CD4-positive, alpha-beta T cell (primary cell): ENCODE measurements at regions not wholly inside any gene's neighbourhood (a gene's known extent, or its start where the extent isn't known, plus 50 kb on each side); places are given as distances from the start of the nearest gene placed in this dataset.
"Not testable (repeated sequence)": the region's sequence is repeated elsewhere in the genome, so short reads cannot be mapped to it uniquely, and the experiment has no call there.

ENCODE experiments used
- ATAC-seq: fragments of 200-7000 bp; cut with Tn5 transposase; one replicate; pipeline ENCODE4 v1.10.0; 2022; ENCODE audit warnings: mild to moderate bottlenecking; ENCODE audit not compliant: poor library complexity
- CTCF ChIA-PET: fragments of 350-600 bp; sonication (Branson Sonifier 250); formaldehyde crosslinking; loops from one replicate; lab custom pipeline; 2021; ENCODE audit warnings: antibody characterized with exemption, inconsistent platforms; lab: Charles Lee
- POLR2A ChIA-PET: fragments of 350-600 bp; sonication (Branson Sonifier 250); formaldehyde crosslinking; loops from one replicate; lab custom pipeline; 2021; ENCODE audit warnings: antibody characterized with exemption, inconsistent platforms; lab: Charles Lee
- DNase-seq, 14 experiments: peaks; one replicate each; pipeline ENCODE4 v3.0.0-alpha.2; 2013 to 2020; ENCODE audit warnings: mixed read lengths in 2 of 14
- H3K27ac ChIP-seq, 2 donors: one replicate each; pipeline versions ENCODE4 v1.5.1 to v1.7.0; 2013; ENCODE audit warnings: low read length in 2 of 2, low read depth in 1 of 2, mild to moderate bottlenecking in 1 of 2
- H3K27me3 ChIP-seq, 2 experiments: 1 replicate in 1 of 2; 2 replicates in 1 of 2; pipeline versions ENCODE4 v1.6.1 to v1.7.0; 2013; ENCODE audit warnings: low read length in 2 of 2, control low read depth in 1 of 2, mild to moderate bottlenecking in 1 of 2, moderate library complexity in 1 of 2; ENCODE audit not compliant: insufficient read depth in 2 of 2, control insufficient read depth in 1 of 2
- H3K36me3 ChIP-seq: one replicate; pipeline ENCODE4 v1.6.1; 2013; ENCODE audit warnings: low read length, control low read depth; ENCODE audit not compliant: insufficient read depth
- H3K4me1 ChIP-seq: one replicate; pipeline ENCODE4 v1.6.1; 2013; ENCODE audit warnings: low read length, control low read depth; ENCODE audit not compliant: insufficient read depth
- H3K4me3 ChIP-seq: one replicate; pipeline ENCODE4 v1.5.1; 2013; ENCODE audit warnings: mild to moderate bottlenecking, low read length, moderate library complexity
- H3K9me3 ChIP-seq, 2 experiments: 1 replicate in 1 of 2; 2 replicates in 1 of 2; pipeline versions ENCODE4 v1.6.1 to v1.7.0; 2013; ENCODE audit warnings: low read length in 2 of 2, mild to moderate bottlenecking in 2 of 2, control low read depth in 1 of 2, moderate library complexity in 1 of 2; ENCODE audit not compliant: control insufficient read depth in 1 of 2, insufficient read depth in 1 of 2
- H3K27ac Mint-ChIP-seq: one replicate; pipeline ENCODE4 v1.8.0; 2020; ENCODE audit warnings: mixed read lengths
- H3K27me3 Mint-ChIP-seq: one replicate; pipeline ENCODE4 v1.8.0; 2021; ENCODE audit warnings: mixed read lengths
- H3K36me3 Mint-ChIP-seq: one replicate; pipeline ENCODE4 v1.8.0; 2021; ENCODE audit warnings: low read depth, mixed read lengths
- H3K4me1 Mint-ChIP-seq: one replicate; pipeline ENCODE4 v1.8.0; 2021; ENCODE audit warnings: low read depth, mixed read lengths
- H3K4me3 Mint-ChIP-seq: one replicate; pipeline ENCODE4 v1.8.0; 2020; ENCODE audit warnings: mild to moderate bottlenecking, mixed read lengths
- H3K9me3 Mint-ChIP-seq: one replicate; pipeline ENCODE4 v1.8.0; 2020; ENCODE audit warnings: mixed read lengths
- intact Hi-C, 2 experiments: fragments of 100-400 bp; cut with DNase I in 1 of 2; cut with micrococcal nuclease in 1 of 2; formaldehyde crosslinking; loops; one replicate each; pipeline versions ENCODE4 v1.15.1 to v1.9.0; 2023 to 2025; cut with DNase I, micrococcal nuclease
- TF ChIP-seq, protein P1 (sequence below): fragments of 200-600 bp; IDR thresholded peaks from one replicate; pipeline ENCODE4 v1.8.0; 2022; ENCODE audit warnings: antibody characterized with exemption, mild to moderate bottlenecking

DNA sequence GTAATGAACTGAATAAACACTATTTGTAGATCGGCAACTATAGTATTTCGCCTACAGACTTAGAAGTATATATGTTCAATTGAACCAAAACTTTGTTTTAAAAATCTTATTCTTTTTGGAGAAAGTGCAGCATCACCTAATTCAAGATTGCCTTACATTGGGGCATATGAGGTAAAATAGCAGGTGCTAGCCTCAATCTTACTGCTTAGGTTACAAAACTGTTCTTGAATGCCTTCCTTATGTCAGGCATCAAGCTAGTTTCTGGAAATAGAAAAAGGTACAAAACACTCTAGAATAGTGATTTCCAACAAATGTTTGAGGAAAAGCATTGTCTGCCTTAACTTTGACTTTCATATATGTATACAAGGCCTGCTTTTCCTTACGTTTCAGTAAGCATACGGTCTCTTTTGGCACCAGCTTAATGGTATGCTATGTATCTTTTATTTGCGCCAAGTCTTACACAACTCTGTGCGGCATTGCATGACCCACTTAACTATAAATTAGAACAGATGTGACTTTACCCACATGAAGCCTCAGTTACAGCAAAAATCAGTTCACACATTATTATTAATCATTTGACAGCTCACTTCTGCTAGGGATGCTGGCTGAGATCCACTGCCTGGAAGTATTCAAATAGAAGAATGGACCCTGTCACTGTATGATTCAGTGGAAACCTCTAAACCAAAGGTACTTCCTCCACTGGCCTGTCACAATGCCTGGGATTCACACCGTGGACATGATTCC is 174.1 kb downstream of the PRELID2 start:
- H3K36me3 Mint-ChIP-seq, result no peaks in the 10 kb centered on the region
- no peak overlapping the region for H3K4me3 Mint-ChIP-seq
- intact Hi-C loops, result no loop called here
- H3K27ac Mint-ChIP-seq, result no peak overlapping the region
- Histone ChIP-seq H3K36me3 (no peaks in the 10 kb centered on the region), H3K4me1 (no peaks in the 10 kb centered on the region), H3K27me3 (no peaks in the 10 kb centered on the region), H3K4me3 (no peak overlapping the region), H3K27ac (no peak overlapping the region), H3K9me3 (peaks cover 0 to 4% of the 10 kb centered on the region in 2 experiments)
- ChIA-PET POLR2A (no interaction called here), CTCF (no interaction called here)
- H3K27me3 Mint-ChIP-seq, result no peaks in the 10 kb centered on the region
- H3K4me1 Mint-ChIP-seq, result no peaks in the 10 kb centered on the region
- TF ChIP-seq, protein P1, sequence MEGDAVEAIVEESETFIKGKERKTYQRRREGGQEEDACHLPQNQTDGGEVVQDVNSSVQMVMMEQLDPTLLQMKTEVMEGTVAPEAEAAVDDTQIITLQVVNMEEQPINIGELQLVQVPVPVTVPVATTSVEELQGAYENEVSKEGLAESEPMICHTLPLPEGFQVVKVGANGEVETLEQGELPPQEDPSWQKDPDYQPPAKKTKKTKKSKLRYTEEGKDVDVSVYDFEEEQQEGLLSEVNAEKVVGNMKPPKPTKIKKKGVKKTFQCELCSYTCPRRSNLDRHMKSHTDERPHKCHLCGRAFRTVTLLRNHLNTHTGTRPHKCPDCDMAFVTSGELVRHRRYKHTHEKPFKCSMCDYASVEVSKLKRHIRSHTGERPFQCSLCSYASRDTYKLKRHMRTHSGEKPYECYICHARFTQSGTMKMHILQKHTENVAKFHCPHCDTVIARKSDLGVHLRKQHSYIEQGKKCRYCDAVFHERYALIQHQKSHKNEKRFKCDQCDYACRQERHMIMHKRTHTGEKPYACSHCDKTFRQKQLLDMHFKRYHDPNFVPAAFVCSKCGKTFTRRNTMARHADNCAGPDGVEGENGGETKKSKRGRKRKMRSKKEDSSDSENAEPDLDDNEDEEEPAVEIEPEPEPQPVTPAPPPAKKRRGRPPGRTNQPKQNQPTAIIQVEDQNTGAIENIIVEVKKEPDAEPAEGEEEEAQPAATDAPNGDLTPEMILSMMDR, result no peak
- DNase-seq (no peak), ATAC-seq (no peak)
- no peaks in the 10 kb centered on the region for H3K9me3 Mint-ChIP-seq

DNA sequence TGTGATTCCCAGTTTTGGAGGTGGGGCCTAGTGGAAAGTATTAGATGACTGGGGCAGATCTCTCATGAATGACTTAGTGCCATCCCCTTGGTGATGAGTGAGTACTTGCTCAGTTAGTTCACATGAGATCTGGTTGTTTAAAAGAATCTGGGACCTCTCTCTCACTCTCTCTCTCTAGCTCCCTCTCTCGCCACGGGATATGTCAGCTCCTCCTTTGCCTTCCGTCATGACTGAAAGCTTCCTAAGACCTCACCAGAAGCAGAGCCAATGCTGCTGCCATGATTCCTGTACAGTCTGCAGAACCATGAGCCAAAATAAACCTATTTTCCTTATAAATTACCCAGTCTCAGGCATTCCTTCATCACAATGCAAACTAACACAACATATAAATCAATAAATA is 176.7 kb downstream of the PRELID2 start:
- no peak for ATAC-seq
- ChIA-PET POLR2A (no interaction called here), CTCF (no interaction called here)
- H3K9me3 ChIP-seq, result peaks cover 0 to 4% of the 10 kb centered on the region in 2 experiments
- DNase-seq, result no peak
- Mint-ChIP-seq H3K27me3 (no peaks in the 10 kb centered on the region), H3K4me3 (no peak overlapping the region), H3K36me3 (no peaks in the 10 kb centered on the region), H3K27ac (no peak overlapping the region), H3K4me1 (no peaks in the 10 kb centered on the region), H3K9me3 (no peaks in the 10 kb centered on the region)
- no peak overlapping the region for H3K27ac ChIP-seq
- TF ChIP-seq, protein P1, result no peak
- H3K27me3 ChIP-seq, result no peaks in the 10 kb centered on the region
- no peaks in the 10 kb centered on the region for H3K4me1 ChIP-seq
- no peaks in the 10 kb centered on the region for H3K36me3 ChIP-seq
- H3K4me3 ChIP-seq, result no peak overlapping the region
- intact Hi-C loops, result no loop called here

DNA sequence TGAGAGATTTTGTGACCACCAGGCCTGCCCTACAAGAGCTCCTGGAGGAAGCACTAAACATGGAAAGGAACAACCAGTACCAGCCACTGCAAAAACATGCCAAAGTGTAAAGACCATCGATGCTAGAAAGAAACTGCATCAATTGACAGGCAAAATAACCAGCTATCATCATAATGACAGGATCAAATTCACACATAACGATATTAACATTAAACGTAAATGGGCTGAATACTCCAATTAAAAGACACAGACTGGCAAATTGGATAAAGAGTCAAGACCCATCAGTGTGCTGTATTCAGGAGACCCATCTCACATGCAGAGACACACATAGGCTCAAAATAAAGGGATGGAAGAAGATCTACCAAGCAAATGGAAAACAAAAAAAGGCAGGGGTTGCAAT is 182.4 kb downstream of the PRELID2 start:
- CTCF ChIA-PET, H3K27me3 Mint-ChIP-seq, POLR2A ChIA-PET: not testable (repeated sequence)

DNA sequence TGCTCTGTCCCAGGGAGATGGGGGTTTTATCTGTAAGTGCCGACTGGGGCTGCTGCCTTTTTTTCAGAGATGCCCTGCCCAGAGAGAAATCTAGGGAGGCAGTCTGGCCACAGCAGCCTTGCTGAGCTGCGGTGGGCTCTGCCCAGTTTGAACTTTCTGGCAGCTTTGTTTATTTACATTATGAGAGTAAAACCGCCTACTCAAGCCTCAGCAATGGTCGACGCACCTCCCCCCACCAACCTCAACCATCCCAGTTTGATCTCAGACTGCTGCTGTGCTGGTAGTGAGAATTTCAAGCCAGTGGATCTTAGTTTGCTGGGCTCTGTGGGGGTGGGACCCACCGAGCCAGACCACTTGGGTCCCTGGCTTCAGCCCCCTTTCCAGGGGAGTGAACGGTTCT is 188.0 kb downstream of the PRELID2 start:
- H3K36me3 Mint-ChIP-seq, DNase-seq, CTCF ChIA-PET, ATAC-seq, H3K4me3 Mint-ChIP-seq, H3K4me1 Mint-ChIP-seq, H3K27ac Mint-ChIP-seq, H3K4me3 ChIP-seq, POLR2A ChIA-PET, H3K4me1 ChIP-seq, H3K27ac ChIP-seq, H3K27me3 Mint-ChIP-seq, H3K9me3 Mint-ChIP-seq, intact Hi-C loops, H3K36me3 ChIP-seq, H3K27me3 ChIP-seq: not testable (repeated sequence)
- peaks cover 0 to 18% of the 10 kb centered on the region in 2 experiments for H3K9me3 ChIP-seq

More for the DNA sequence above, 182.4 kb downstream of the PRELID2 start:
- H3K4me3 Mint-ChIP-seq, H3K4me1 Mint-ChIP-seq, H3K36me3 ChIP-seq, intact Hi-C loops, H3K36me3 Mint-ChIP-seq, DNase-seq, H3K27me3 ChIP-seq, H3K9me3 Mint-ChIP-seq, H3K4me1 ChIP-seq, H3K4me3 ChIP-seq, H3K27ac ChIP-seq, ATAC-seq, H3K27ac Mint-ChIP-seq: not testable (repeated sequence)
- H3K9me3 ChIP-seq, result peaks cover 0 to 11% of the 10 kb centered on the region in 2 experiments

DNA sequence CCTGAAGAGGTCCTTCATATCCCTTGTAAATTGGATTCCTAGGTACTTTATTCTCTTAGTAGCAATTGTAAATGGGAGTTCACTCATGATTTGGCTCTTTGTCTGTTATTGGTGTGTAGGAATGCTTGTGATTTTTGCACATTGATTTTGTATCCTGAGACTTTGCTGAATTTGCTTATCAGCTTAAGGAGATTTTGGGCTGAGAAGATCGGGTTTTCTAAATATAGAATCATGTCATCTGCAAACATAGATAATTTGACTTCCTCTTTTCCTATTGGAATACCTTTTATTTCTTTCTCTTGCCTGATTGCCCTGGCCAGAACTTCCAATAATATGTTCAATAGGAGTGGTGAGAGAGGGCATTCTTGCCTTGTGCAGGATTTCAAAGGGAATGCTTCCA is 191.9 kb downstream of the PRELID2 start:
- H3K4me3 ChIP-seq, DNase-seq, ATAC-seq, H3K36me3 Mint-ChIP-seq, H3K9me3 Mint-ChIP-seq, H3K27me3 Mint-ChIP-seq, H3K4me3 Mint-ChIP-seq, H3K4me1 ChIP-seq, CTCF ChIA-PET, H3K27ac ChIP-seq, H3K27me3 ChIP-seq, H3K36me3 ChIP-seq, POLR2A ChIA-PET, intact Hi-C loops, H3K27ac Mint-ChIP-seq, H3K4me1 Mint-ChIP-seq: not testable (repeated sequence)
- H3K9me3 ChIP-seq, result peaks cover 0 to 17% of the 10 kb centered on the region in 2 experiments
